ENCODE measurements at regions not wholly inside any gene's neighbourhood (a gene's known extent, or its start where the extent isn't known, plus 50 kb on each side); places are given as distances from the start of the nearest gene placed in this dataset.

DNA sequence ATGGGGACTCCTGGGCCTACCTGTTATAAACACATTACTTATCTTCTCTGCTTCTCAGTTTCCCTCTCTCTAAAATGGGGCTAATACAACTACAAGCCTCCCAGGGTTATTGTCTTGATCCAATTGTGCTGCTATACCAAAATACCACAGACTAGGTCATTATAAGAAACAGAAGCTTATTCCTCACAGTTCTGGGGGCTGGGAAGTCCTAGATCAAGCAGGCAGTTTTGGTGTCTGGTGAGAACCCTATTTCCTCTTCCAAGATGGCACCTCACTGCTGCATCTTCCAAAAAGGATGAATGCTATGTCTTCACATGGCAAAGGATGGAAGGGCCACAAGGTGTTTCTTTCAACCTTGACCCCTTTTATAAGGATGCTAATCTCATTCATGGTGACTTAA is 732.9 kb upstream of the TBX3 start:
- no TSS peak for BruUV-seq (replicated peaks)
- DNase-seq (ENCODE audit: low read depth, low spot score): no peak
- RAD21 ChIA-PET (ENCODE audit: low non-redundant PET in 1 of 2, low total read pairs in 2 of 2, uncharacterized antibody in 2 of 2, unreplicated experiment in 2 of 2): no interaction called here
- CTCF ChIA-PET: no interaction called here
- TF ChIP-seq EZH2phosphoT487 (IDR thresholded peaks at IDR 0.05; ENCODE audit: borderline replicate concordance) (no peak), SIN3A (IDR thresholded peaks at IDR 0.05; ENCODE audit: low read depth) (no peak), TCF7L2 (IDR thresholded peaks at IDR 0.05; ENCODE audit: borderline replicate concordance, extremely low read depth, insufficient read depth, insufficient read length) (no peak), YY1 (IDR thresholded peaks at IDR 0.05; ENCODE audit: extremely low read depth, insufficient replicate concordance, low read depth, low read length) (no peak), ZNF274 (IDR thresholded peaks at IDR 0.05; ENCODE audit: low read depth, low read length) (no peak), CEBPB (IDR thresholded peaks at IDR 0.05; ENCODE audit: low read depth) (no peak), POLR2A (IDR thresholded peaks at IDR 0.05; ENCODE audit: borderline replicate concordance, extremely low read depth, insufficient read depth, insufficient read length) (no peak)
- Histone ChIP-seq H3K9me3 (ENCODE audit: control insufficient read depth in 1 of 2, insufficient read depth in 1 of 2, low read depth in 1 of 2, low read length in 2 of 2) (no peaks in the 10 kb centered on the region), H3K4me3 (replicated peaks in 1 of 2; ENCODE audit: low read depth in 1 of 2, low read length in 2 of 2) (no peak overlapping the region), H3K27ac (ENCODE audit: low read depth, low read length) (no peak overlapping the region), H3K9ac (ENCODE audit: low read length) (no peak overlapping the region), H3K4me2 (ENCODE audit: low read length) (no peak overlapping the region), H3K4me1 (ENCODE audit: control insufficient read depth in 1 of 2, insufficient read depth in 2 of 2, low read length in 2 of 2) (no peaks in the 10 kb centered on the region), H3K36me3 (ENCODE audit: control insufficient read depth in 1 of 2, insufficient read depth in 2 of 2, low read length in 2 of 2) (no peaks in the 10 kb centered on the region), H3K9me2 (ENCODE audit: insufficient read depth) (no peaks in the 10 kb centered on the region; the same call in 1 of the 2 replicates), H3K79me2 (ENCODE audit: insufficient read depth, low read length) (no peaks in the 10 kb centered on the region), H3K27me3 (ENCODE audit: insufficient read depth, low read length) (peaks cover 10% of the 10 kb centered on the region; the same call in 1 of the 2 replicates), H2AFZ (ENCODE audit: low read depth, low read length, poor library complexity, severe bottlenecking) (no peak overlapping the region), H4K20me1 (ENCODE audit: insufficient read depth) (no peaks in the 10 kb centered on the region)
- intact Hi-C loops (cut with micrococcal nuclease): no loop called here
- ATAC-seq: no peak
- POLR2A ChIA-PET: no interaction called here

GRCh38 chr12:115413626-115414025 is 729.7 kb upstream of the TBX3 start:
- Histone ChIP-seq H2AFZ (ENCODE audit: low read depth, low read length, poor library complexity, severe bottlenecking) (no peak overlapping the region), H3K4me2 (ENCODE audit: low read length) (no peak overlapping the region), H3K4me3 (replicated peaks in 1 of 2; ENCODE audit: low read depth in 1 of 2, low read length in 2 of 2) (no peak overlapping the region), H3K27ac (ENCODE audit: low read depth, low read length) (no peak overlapping the region), H3K9me2 (ENCODE audit: insufficient read depth) (no peaks in the 10 kb centered on the region), H3K9me3 (ENCODE audit: control insufficient read depth in 1 of 2, insufficient read depth in 1 of 2, low read depth in 1 of 2, low read length in 2 of 2) (no peaks in the 10 kb centered on the region), H4K20me1 (ENCODE audit: insufficient read depth) (no peaks in the 10 kb centered on the region), H3K9ac (ENCODE audit: low read length) (no peak overlapping the region), H3K27me3 (ENCODE audit: insufficient read depth, low read length) (no peaks in the 10 kb centered on the region; the same call in 1 of the 2 replicates), H3K36me3 (ENCODE audit: control insufficient read depth in 1 of 2, insufficient read depth in 2 of 2, low read length in 2 of 2) (no peaks in the 10 kb centered on the region), H3K79me2 (ENCODE audit: insufficient read depth, low read length) (no peaks in the 10 kb centered on the region), H3K4me1 (ENCODE audit: control insufficient read depth in 1 of 2, insufficient read depth in 2 of 2, low read length in 2 of 2) (no peaks in the 10 kb centered on the region)
- ChIA-PET RAD21 (ENCODE audit: low non-redundant PET in 1 of 2, low total read pairs in 2 of 2, uncharacterized antibody in 2 of 2, unreplicated experiment in 2 of 2) (no interaction called here), CTCF (no interaction called here), POLR2A (no interaction called here)
- ATAC-seq (no peak), DNase-seq (ENCODE audit: low read depth, low spot score) (no peak)
- no TSS peak for BruUV-seq (replicated peaks)
- TF ChIP-seq ATF3 (IDR thresholded peaks at IDR 0.05) (no peak), RAD21 (IDR thresholded peaks at IDR 0.05; ENCODE audit: low read depth) (no peak), POLR2AphosphoS5 (IDR thresholded peaks at IDR 0.05; ENCODE audit: low read depth, low read length) (no peak), SIN3A (IDR thresholded peaks at IDR 0.05; ENCODE audit: low read depth) (no peak), TCF7L2 (IDR thresholded peaks at IDR 0.05; ENCODE audit: borderline replicate concordance, extremely low read depth, insufficient read depth, insufficient read length) (no peak), EZH2phosphoT487 (IDR thresholded peaks at IDR 0.05; ENCODE audit: borderline replicate concordance) (no peak), ZFX (IDR thresholded peaks at IDR 0.05) (no peak), CTCF (IDR thresholded peaks at IDR 0.05 in 2 of 3, conservative IDR thresholded peaks at IDR 0.05 in 1 of 3; ENCODE audit: borderline replicate concordance in 1 of 3, insufficient read depth in 1 of 3, low read depth in 2 of 3, low read length in 2 of 3) (no peak), ZNF274 (IDR thresholded peaks at IDR 0.05; ENCODE audit: low read depth, low read length) (no peak), EZH2 (IDR thresholded peaks at IDR 0.05) (no peak), YY1 (IDR thresholded peaks at IDR 0.05; ENCODE audit: extremely low read depth, insufficient replicate concordance, low read depth, low read length) (no peak), CBX3 (IDR thresholded peaks at IDR 0.05; ENCODE audit: low read depth) (no peak), CEBPB (IDR thresholded peaks at IDR 0.05; ENCODE audit: low read depth) (no peak), SP1 (IDR thresholded peaks at IDR 0.05; ENCODE audit: low read depth) (no peak)
- TF ChIP-seq, protein P1, sequence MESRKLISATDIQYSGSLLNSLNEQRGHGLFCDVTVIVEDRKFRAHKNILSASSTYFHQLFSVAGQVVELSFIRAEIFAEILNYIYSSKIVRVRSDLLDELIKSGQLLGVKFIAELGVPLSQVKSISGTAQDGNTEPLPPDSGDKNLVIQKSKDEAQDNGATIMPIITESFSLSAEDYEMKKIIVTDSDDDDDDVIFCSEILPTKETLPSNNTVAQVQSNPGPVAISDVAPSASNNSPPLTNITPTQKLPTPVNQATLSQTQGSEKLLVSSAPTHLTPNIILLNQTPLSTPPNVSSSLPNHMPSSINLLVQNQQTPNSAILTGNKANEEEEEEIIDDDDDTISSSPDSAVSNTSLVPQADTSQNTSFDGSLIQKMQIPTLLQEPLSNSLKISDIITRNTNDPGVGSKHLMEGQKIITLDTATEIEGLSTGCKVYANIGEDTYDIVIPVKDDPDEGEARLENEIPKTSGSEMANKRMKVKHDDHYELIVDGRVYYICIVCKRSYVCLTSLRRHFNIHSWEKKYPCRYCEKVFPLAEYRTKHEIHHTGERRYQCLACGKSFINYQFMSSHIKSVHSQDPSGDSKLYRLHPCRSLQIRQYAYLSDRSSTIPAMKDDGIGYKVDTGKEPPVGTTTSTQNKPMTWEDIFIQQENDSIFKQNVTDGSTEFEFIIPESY (IDR thresholded peaks at IDR 0.05; ENCODE audit: extremely low read depth, insufficient replicate concordance, low read length): no peak
- intact Hi-C loops (cut with micrococcal nuclease): no loop called here

All from HCT116 (cell line).